ENCODE measurements at regions not wholly inside any gene's neighbourhood (a gene's known extent, or its start where the extent isn't known, plus 50 kb on each side); places are given as distances from the start of the nearest gene placed in this dataset.

- FAIRE-seq (no peak), DNase-seq (ENCODE audit: insufficient read length, low spot score) (no peak)
- TF ChIP-seq POLR2A (IDR thresholded peaks at IDR 0.05; ENCODE audit: low read depth, low read length) = no peak
These were observed 182.8 kb downstream of the SIPA1L2 start for GRCh38 chr1:232447125-232447524.

DNA sequence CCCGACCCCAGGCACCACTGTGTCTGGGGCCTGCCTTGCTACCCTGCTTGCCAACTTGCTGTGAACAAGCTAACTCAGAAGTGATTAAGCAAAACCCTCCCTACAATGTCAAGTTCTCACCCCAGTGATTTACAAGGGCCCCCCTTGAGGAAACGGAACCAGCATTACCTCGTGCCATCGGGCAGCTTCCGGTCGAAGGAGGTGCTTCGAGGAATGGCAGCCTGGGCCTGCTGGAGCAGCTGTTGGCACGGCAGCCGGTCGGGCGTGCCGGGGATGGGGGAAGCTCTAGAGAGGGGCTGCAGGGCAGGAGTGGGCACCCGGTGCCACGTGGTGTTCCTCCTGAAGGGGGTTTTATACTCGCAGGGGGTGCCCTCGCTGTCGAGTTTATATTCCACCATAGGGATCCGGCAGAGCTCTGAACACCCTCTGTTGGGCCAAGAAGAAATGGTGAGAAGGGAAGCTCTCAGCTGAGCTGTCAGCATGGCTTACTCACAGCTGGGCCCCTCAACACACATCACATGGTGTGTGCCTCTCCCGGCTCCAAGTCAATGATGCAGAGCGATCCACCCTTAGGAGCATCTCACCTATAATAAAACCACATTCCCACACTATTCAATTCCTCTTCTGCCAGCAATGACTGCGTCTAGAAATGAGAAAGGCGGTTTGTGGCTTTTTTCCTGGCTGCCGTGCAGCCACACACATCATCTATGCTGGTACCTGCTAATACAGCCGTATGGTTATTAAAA is 184.4 kb downstream of the SIPA1L2 start:
- no peak for TF ChIP-seq POLR2A (IDR thresholded peaks at IDR 0.05; ENCODE audit: low read depth, low read length)
- FAIRE-seq (no peak), DNase-seq (ENCODE audit: insufficient read length, low spot score) (no peak)

DNA sequence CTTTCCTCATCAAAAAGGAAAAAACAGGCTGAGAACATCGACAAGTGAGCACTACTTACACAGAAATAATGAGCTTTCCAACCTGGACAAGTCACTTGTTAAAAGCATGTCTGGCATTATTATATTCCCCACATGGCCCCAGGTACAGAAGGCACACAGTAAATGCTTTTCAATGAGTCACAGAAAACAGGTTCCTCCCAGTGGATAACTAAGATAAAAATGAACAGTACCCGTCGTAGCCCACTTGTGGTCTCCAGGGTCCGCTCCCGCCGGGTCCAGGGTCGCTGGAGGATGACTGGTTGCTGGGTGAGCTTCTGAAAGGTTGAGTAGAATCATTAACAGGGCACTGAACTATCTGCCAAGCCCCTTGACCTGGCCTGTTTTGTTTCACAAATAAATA is 186.6 kb downstream of the SIPA1L2 start:
- FAIRE-seq = no peak

DNA sequence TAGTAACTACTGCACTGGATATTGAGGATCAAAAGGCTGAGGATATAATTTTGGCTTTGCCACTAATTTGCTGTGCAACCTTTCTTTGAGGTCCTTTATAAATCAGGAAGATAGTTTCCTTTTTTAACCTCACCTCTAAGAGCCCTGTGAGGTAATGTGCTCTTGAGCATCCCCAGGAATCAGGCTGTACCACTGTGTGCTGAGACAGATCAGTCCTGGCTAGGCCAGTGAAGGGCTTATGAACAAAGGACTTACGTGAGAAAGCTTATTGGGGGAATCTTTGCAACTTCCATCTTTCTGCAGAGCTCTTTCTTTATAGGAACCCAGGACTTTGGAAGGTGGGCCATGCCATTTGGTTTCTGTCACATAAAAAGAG is 188.9 kb downstream of the SIPA1L2 start:
- no peak for TF ChIP-seq POLR2A (IDR thresholded peaks at IDR 0.05; ENCODE audit: low read depth, low read length)
- no peak for FAIRE-seq

More for the DNA sequence above, 186.6 kb downstream of the SIPA1L2 start:
- DNase-seq (ENCODE audit: insufficient read length, low spot score) = no peak
- no peak for TF ChIP-seq POLR2A (IDR thresholded peaks at IDR 0.05; ENCODE audit: low read depth, low read length)

GRCh38 chr1:232440325-232441035 is 189.5 kb downstream of the SIPA1L2 start:
- no peak for DNase-seq (ENCODE audit: insufficient read length, low spot score)
- no peak for FAIRE-seq
- TF ChIP-seq POLR2A (IDR thresholded peaks at IDR 0.05; ENCODE audit: low read depth, low read length) = no peak

More for the DNA sequence above, 188.9 kb downstream of the SIPA1L2 start:
- DNase-seq (ENCODE audit: insufficient read length, low spot score) = no peak

DNA sequence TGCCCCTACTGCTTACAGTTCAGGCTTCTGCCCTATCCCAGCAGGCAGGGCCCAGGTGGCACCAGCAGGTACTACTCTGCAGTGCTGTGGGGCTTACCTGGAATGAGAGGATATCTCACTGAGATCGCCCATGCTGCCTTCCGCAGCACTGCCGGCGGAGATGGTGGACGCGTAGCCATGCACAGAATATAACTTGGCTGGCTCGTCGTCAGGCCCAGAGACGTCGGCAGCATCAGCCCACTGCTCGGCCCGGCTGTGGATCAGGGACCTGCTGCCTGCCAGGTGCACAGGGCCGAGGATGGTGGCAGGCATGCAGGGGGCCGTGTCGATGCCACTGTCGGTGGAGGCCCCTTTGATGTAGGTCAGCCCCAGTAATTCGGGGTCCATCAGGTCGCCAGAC is 190.9 kb downstream of the SIPA1L2 start:
- FAIRE-seq (no peak), DNase-seq (ENCODE audit: insufficient read length, low spot score) (no peak)
- no peak for TF ChIP-seq POLR2A (IDR thresholded peaks at IDR 0.05; ENCODE audit: low read depth, low read length)

DNA sequence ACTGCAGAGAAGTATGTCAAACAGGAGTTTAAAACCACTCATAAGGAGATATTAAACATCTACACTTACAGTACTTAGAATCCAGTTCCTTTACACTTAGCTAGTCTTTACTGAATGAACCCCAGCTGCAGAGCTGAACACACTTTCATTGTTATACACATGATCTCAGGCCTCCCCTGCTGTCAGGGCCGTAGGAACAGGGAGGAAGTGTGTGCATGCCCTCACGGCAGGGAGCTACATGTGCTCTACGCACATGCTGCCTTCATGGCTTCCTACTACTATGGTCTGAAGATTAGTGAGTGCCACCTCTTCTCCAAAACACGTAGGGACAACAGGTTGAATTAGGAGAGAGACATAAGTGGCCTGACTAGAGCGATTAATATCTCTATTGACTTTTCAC is 191.5 kb downstream of the SIPA1L2 start:
- TF ChIP-seq POLR2A (IDR thresholded peaks at IDR 0.05; ENCODE audit: low read depth, low read length) = no peak
- no peak for DNase-seq (ENCODE audit: insufficient read length, low spot score)
- FAIRE-seq = no peak

DNA sequence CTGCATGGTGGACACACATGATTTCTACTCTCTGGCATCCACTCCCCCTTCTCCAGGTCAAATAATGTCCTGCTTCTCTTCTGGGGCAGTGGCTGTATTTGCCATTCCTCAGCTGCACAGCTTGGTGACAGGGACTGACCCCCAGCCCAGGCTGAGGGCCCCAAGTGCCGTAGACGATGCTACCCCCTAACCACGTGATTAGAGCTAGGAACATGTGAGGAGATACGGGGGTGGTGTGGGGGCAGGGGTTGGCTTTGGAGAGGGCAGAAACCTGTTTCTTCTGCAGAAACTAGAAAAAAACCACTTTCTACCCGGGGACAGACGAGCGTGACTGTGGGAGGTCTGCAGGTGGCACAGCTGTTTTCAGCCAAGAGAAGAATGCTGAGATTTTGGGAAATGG is 192.4 kb downstream of the SIPA1L2 start:
- TF ChIP-seq POLR2A (IDR thresholded peaks at IDR 0.05; ENCODE audit: low read depth, low read length) = no peak
- no peak for FAIRE-seq
- DNase-seq (ENCODE audit: insufficient read length, low spot score) = no peak

GRCh38 chr1:232435729-232436128 is 194.2 kb downstream of the SIPA1L2 start:
- no peak for TF ChIP-seq POLR2A (IDR thresholded peaks at IDR 0.05; ENCODE audit: low read depth, low read length)
- FAIRE-seq = no peak
- DNase-seq (ENCODE audit: insufficient read length, low spot score) = no peak

DNA sequence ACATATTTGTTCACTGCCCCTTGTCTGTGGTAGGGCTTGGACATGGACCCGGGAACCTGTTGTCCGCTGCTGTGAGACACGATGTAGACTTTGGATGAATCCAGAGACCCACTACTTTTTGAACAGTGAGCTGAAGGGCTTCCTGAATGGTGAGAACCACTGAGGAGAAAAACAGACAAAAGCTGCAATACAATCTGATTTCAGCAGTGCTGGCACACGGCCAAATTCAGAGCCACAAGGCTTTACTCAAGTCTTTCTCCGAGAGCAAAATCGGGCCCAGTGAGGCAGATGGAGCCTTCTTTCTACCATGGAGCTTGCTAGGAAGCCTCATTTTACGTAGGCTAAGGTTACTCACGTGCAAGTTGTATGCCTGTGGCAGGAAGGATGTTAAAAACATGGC is 197.6 kb downstream of the SIPA1L2 start:
- DNase-seq (ENCODE audit: insufficient read length, low spot score) (no peak), FAIRE-seq (no peak)
- TF ChIP-seq POLR2A (IDR thresholded peaks at IDR 0.05; ENCODE audit: low read depth, low read length) = no peak

GRCh38 chr1:232431748-232432147 is 198.2 kb downstream of the SIPA1L2 start:
- DNase-seq (ENCODE audit: insufficient read length, low spot score) (no peak), FAIRE-seq (no peak)
- no peak for TF ChIP-seq POLR2A (IDR thresholded peaks at IDR 0.05; ENCODE audit: low read depth, low read length)

DNA sequence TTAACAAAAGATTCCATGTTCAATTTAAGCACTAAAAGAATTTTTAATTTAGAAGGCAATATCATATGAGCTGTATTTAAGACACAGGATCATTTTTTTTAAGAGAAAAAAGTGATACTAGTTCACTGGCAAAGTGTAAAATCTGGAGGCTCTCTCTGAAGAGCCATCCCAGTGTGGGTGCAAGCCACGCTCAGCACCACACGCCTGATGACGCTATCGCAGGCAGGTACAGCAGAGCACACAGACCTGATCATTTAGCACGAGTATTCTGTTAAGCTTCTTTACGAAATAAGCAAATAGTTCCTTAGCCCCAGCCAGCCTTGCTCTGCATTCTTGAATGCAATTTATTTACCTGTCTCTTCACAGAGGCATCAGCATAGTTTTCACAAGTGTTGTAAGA is 198.6 kb downstream of the SIPA1L2 start:
- no peak for DNase-seq (ENCODE audit: insufficient read length, low spot score)
- no peak for FAIRE-seq
- TF ChIP-seq POLR2A (IDR thresholded peaks at IDR 0.05; ENCODE audit: low read depth, low read length) = no peak

DNA sequence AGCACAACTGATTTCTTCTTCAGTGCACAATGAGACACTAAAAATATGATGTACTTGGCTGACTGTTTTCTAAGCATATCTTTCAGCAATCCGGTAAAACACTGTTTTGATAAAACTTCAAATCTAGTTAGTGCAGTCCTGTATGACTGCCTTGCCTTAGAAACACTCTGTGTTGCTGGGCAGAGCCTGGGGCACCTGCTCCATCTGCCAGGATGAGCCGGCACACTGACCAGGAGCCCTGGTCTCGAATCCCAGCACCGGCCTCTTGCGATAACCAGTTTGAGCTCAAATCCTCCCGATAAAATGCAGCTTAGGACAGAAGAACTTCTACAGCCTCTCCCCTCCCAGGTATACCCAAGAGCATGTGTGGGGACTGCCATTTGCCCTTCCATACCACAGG is 199.5 kb downstream of the SIPA1L2 start:
- DNase-seq (ENCODE audit: insufficient read length, low spot score) (no peak), FAIRE-seq (no peak)
- TF ChIP-seq POLR2A (IDR thresholded peaks at IDR 0.05; ENCODE audit: low read depth, low read length) = no peak

- no peak for DNase-seq (ENCODE audit: insufficient read length, low spot score)
- TF ChIP-seq POLR2A (IDR thresholded peaks at IDR 0.05; ENCODE audit: low read depth, low read length) = no peak
- no peak for FAIRE-seq
These were observed 201.0 kb downstream of the SIPA1L2 start for GRCh38 chr1:232428786-232429530.

Data from H54 (cell line).